ENCODE measurements at regions not wholly inside any gene's neighbourhood (a gene's known extent, or its start where the extent isn't known, plus 50 kb on each side); places are given as distances from the start of the nearest gene placed in this dataset.

DNA sequence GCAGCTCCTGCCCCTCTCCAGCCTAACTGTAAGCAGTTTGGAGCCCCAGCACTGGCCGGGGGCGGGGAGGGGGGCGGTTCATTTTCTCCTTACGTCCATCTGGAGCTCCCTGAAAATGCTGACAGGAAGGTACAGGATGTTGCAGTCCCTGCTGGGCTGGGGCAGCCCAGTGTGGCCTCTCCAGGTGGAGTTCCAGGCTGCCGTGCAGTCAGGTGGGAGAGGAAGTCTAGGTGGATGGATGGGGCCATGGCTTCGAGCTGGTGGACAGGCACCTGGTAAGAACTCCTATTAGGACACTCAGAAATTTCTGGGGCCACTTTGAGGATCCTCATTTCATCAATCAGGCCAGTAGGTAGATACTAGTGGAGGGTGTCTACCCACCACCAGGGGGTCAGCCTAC, 295.2 kb downstream of the CDH26 start:
- DNase-seq (ENCODE audit: insufficient read length, low spot score) (no peak), FAIRE-seq (no peak)
- TF ChIP-seq, protein P1, sequence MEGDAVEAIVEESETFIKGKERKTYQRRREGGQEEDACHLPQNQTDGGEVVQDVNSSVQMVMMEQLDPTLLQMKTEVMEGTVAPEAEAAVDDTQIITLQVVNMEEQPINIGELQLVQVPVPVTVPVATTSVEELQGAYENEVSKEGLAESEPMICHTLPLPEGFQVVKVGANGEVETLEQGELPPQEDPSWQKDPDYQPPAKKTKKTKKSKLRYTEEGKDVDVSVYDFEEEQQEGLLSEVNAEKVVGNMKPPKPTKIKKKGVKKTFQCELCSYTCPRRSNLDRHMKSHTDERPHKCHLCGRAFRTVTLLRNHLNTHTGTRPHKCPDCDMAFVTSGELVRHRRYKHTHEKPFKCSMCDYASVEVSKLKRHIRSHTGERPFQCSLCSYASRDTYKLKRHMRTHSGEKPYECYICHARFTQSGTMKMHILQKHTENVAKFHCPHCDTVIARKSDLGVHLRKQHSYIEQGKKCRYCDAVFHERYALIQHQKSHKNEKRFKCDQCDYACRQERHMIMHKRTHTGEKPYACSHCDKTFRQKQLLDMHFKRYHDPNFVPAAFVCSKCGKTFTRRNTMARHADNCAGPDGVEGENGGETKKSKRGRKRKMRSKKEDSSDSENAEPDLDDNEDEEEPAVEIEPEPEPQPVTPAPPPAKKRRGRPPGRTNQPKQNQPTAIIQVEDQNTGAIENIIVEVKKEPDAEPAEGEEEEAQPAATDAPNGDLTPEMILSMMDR (IDR thresholded peaks at IDR 0.05; ENCODE audit: insufficient read depth, missing control alignments): no peak

DNA sequence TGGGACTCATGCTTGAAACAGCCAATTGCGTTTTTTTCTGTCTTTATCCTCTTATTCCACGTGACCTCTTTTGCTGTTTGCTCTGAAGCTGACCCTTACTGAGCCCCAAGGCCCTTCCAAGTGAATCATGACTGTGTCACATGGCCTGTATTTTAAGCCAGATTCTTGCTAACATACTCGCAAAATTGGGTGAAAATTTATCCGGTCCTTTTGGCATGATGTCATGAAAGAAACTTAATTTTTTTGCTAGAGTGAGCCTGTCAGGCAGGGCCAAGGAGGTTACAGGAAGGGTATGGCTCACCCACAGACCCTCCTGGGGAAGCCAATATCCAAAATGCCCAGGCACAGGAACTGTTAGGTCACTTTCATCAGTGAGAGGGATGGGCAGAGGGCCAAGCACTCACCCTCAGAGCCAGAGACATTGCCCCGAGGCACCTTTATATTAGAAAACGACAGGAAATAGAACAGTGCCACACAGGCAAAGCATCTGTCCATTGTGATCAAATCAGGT, 296.7 kb downstream of the CDH26 start:
- DNase-seq (ENCODE audit: insufficient read length, low spot score): no peak
- FAIRE-seq: no peak
- TF ChIP-seq, protein P1 (IDR thresholded peaks at IDR 0.05; ENCODE audit: insufficient read depth, missing control alignments): no peak

DNA sequence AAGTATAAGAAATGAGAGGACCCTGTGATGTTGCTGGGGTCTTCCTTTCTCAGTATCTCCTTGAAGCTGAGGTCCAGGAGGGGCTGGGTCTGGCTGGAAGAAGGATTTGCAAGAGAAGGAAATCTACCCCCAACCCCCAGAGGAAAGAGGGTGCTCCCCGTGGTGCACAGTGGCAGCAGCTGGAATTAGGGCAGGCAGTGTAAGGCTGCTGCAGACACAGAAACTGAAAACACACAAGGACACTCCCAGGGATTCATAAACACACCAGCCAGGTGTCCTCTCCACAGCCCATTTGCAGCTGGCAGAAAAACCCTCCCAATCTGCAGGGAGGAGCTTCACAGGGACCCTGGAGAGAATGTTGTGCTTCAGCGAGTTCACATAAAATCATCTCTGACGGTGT, 297.2 kb downstream of the CDH26 start:
- FAIRE-seq (no peak), DNase-seq (ENCODE audit: insufficient read length, low spot score) (no peak)
- TF ChIP-seq, protein P1 (IDR thresholded peaks at IDR 0.05; ENCODE audit: insufficient read depth, missing control alignments): no peak

DNA sequence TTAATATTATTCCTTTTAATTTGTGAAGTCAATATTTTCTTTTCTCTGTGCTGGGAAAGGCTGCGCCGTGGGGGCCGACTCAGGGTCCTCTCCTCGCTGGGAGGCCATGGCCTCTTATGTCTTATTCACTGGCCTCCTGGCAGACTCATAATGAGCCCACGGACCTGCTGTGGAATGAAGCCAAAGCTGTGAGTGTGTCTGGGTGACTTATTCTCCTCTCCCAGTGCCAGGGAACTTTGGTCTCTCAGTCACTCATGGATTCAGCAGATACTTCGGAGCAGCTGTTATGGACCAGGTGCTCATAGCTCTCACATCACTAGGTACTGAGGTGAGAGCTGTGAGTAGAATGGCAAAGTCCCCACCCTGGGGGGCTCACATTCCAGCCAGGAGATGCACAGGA, 297.6 kb downstream of the CDH26 start:
- FAIRE-seq: no peak
- no peak for DNase-seq (ENCODE audit: insufficient read length, low spot score)
- TF ChIP-seq, protein P1 (IDR thresholded peaks at IDR 0.05; ENCODE audit: insufficient read depth, missing control alignments): no peak

DNA sequence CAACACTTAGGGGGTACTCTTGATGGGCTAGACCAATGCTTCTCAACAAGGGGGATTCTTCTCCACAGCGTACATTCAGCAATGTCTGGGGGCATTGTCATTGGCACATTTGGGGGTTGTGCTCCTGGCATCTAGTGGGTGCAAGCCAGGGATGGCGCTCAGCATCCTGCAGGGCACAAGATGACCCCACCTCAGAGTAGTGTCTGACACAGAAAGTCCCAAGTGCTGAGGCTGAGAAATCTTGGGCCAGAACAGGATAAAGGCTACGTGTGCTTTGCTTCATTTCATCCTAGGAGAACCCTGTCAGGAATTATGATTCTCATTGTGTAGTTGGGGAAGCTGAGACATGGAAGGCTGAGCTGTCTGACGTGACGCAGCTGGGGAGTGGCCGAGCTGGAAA, 298.6 kb downstream of the CDH26 start:
- TF ChIP-seq, protein P1 (IDR thresholded peaks at IDR 0.05; ENCODE audit: insufficient read depth, missing control alignments): no peak
- DNase-seq (ENCODE audit: insufficient read length, low spot score): no peak
- FAIRE-seq: no peak

DNA sequence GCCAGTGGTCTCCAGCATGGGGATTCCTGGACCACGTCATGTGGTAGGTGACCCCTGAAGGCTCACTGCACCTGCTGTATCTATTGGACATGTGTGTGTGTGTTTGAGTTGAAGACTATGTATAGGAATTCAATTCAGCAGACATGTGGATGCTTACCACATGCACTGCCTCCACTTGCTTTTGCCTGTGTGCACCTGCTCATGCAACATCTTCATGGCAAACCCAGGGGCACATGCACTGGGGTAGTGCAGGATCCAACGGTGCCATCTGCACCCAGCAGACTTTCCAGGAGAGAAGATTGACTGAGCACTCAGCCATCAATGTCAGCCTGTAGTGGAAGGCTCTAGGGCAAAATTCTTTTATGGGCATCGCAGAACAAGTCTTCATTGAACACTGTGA, 299.4 kb downstream of the CDH26 start:
- TF ChIP-seq, protein P1 (IDR thresholded peaks at IDR 0.05; ENCODE audit: insufficient read depth, missing control alignments): no peak
- DNase-seq (ENCODE audit: insufficient read length, low spot score): no peak
- no peak for FAIRE-seq

DNA sequence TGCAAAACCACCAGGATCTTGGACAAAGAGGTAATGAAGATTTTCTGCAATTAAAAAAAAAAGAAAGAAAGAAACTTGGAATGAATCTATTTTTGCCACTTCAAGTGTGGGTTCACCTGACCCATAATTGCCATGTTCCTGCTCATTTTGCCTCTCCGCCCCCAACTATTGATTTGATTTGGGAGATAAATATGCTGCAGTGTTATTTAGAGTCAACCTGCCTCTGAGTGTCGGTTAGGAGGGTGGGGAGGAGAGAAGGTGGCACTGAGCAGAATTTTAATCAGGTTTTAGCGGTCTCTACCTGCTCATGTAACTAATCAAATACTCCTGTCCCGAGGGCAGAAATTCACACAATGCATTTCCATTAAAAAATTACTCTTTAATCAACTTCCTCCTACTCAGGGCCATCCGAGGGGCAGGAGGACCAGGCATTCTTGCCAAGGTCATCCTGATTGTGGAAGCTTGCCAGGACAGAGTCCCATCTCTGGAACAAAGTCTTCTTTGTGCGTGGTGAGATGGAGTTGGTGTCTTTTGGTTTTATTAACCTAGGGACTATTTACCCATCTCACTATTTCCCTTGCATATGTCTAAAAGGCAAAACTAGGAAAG, 300.1 kb downstream of the CDH26 start:
- DNase-seq (ENCODE audit: insufficient read length, low spot score): no peak
- FAIRE-seq: no peak
- TF ChIP-seq, protein P1 (IDR thresholded peaks at IDR 0.05; ENCODE audit: insufficient read depth, missing control alignments): no peak

All from D721Med (cell line).